Suprapubic skin (tissue), 3 donors: ENCODE measurements at regions not wholly inside any gene's neighbourhood (a gene's known extent, or its start where the extent isn't known, plus 50 kb on each side); places are given as distances from the start of the nearest gene placed in this dataset.

Experiments used
- CTCF ChIP-seq, 2 donors: fragments of 200-600 bp in 1 of 2; fragments of 450-650 bp in 1 of 2; sonication (generic) in 1 of 2; IDR thresholded peaks; one replicate each; pipeline ENCODE4 v1.5.1; 2016 to 2019; ENCODE audit warnings: antibody characterized with exemption in 2 of 2, mild to moderate bottlenecking in 1 of 2, moderate library complexity in 1 of 2
- EP300 ChIP-seq: sonication (generic); formaldehyde crosslinking; IDR thresholded peaks from one replicate; pipeline ENCODE4 v1.6.1; 2017; ENCODE audit warnings: antibody characterized with exemption
- POLR2A ChIP-seq, 2 donors: fragments of 450-650 bp; IDR thresholded peaks; one replicate each; pipeline ENCODE4 v1.6.1; 2017; ENCODE audit warnings: antibody characterized with exemption in 2 of 2, mild to moderate bottlenecking in 2 of 2, moderate library complexity in 2 of 2

GRCh38 chr9:115235221-115235620, 117.3 kb upstream of the TNC start:
- TF ChIP-seq CTCF (IDR thresholded peaks at IDR 0.05) (no peak), POLR2A (IDR thresholded peaks at IDR 0.05) (no peak), EP300 (no peak)
